ENCODE measurements at regions not wholly inside any gene's neighbourhood (a gene's known extent, or its start where the extent isn't known, plus 50 kb on each side); places are given as distances from the start of the nearest gene placed in this dataset.

- H3K9me3 Mint-ChIP-seq: no peaks in the 10 kb centered on the region
- ChIA-PET CTCF (no interaction called here), POLR2A (no interaction called here)
- no peak overlapping the region for H3K27ac Mint-ChIP-seq
- H3K4me3 Mint-ChIP-seq: no peak overlapping the region
- H3K36me3 Mint-ChIP-seq: no peaks in the 10 kb centered on the region
- TF ChIP-seq NFE2L1 (CRISPR knock-in tag; IDR thresholded peaks at IDR 0.05): no peak
- TF ChIP-seq USF1 (CRISPR knock-in tag; IDR thresholded peaks at IDR 0.05): no peak
- no peak for TF ChIP-seq AFF4 (CRISPR knock-in tag; IDR thresholded peaks at IDR 0.05; ENCODE audit: borderline replicate concordance)
- TF ChIP-seq ZNF232 (CRISPR knock-in tag; IDR thresholded peaks at IDR 0.05): no peak
- TF ChIP-seq CBFB (CRISPR knock-in tag; IDR thresholded peaks at IDR 0.05; ENCODE audit: low read depth): no peak
- TF ChIP-seq CTCF (IDR thresholded peaks at IDR 0.05): no peak
- TF ChIP-seq FOXJ3 (CRISPR knock-in tag; IDR thresholded peaks at IDR 0.05; ENCODE audit: borderline replicate concordance): no peak
- no peak for TF ChIP-seq ZNF423 (CRISPR knock-in tag; IDR thresholded peaks at IDR 0.05)
- TF ChIP-seq GABPB1 (CRISPR knock-in tag; IDR thresholded peaks at IDR 0.05): no peak
- no peak for TF ChIP-seq KAT7 (CRISPR knock-in tag; IDR thresholded peaks at IDR 0.05; ENCODE audit: borderline replicate concordance)
- no peak for TF ChIP-seq CREB1 (CRISPR knock-in tag; IDR thresholded peaks at IDR 0.05)
- no peak for TF ChIP-seq SOX15 (CRISPR knock-in tag; IDR thresholded peaks at IDR 0.05)
- TF ChIP-seq SMAD4 (CRISPR knock-in tag; IDR thresholded peaks at IDR 0.05): no peak
- TF ChIP-seq ERG (CRISPR knock-in tag; IDR thresholded peaks at IDR 0.05): no peak
- no peak for TF ChIP-seq E2F4 (CRISPR knock-in tag; IDR thresholded peaks at IDR 0.05; ENCODE audit: borderline replicate concordance, low read depth)
- TF ChIP-seq NR3C1 (CRISPR knock-in tag; conservative IDR thresholded peaks at IDR 0.05; ENCODE audit: low read depth): no peak
- no peak for TF ChIP-seq ZNF317 (CRISPR knock-in tag; IDR thresholded peaks at IDR 0.05; ENCODE audit: borderline replicate concordance, low read depth)
- DNase-seq (ENCODE audit: low spot score) (no peak), ATAC-seq (no peak)
- peaks cover 25% of the 10 kb centered on the region for H3K27me3 Mint-ChIP-seq (ENCODE audit: low read depth)
- peaks cover 17% of the 10 kb centered on the region for H3K4me1 Mint-ChIP-seq
Observed at GRCh38 chr1:232267837-232268598, 361.9 kb downstream of the SIPA1L2 start.
